D721Med (cell line): ENCODE measurements at regions not wholly inside any gene's neighbourhood (a gene's known extent, or its start where the extent isn't known, plus 50 kb on each side); places are given as distances from the start of the nearest gene placed in this dataset.

Source experiments
- DNase-seq: peaks from one replicate; pipeline ENCODE4 v3.0.0; 2011; ENCODE audit warnings: low spot score; ENCODE audit not compliant: insufficient read length
- FAIRE-seq: peaks from 2 replicates; lab custom pipeline; 2011; peaks lifted over from hg19 to GRCh38; lab: Jason Lieb, UNC
- TF ChIP-seq, protein P1 (sequence below): IDR thresholded peaks from 2 replicates; pipeline ENCODE4 v1.5.1; 2012; ENCODE audit warnings: mild to moderate bottlenecking, control low read depth; ENCODE audit not compliant: insufficient read depth; ENCODE audit errors: missing control alignments

DNA sequence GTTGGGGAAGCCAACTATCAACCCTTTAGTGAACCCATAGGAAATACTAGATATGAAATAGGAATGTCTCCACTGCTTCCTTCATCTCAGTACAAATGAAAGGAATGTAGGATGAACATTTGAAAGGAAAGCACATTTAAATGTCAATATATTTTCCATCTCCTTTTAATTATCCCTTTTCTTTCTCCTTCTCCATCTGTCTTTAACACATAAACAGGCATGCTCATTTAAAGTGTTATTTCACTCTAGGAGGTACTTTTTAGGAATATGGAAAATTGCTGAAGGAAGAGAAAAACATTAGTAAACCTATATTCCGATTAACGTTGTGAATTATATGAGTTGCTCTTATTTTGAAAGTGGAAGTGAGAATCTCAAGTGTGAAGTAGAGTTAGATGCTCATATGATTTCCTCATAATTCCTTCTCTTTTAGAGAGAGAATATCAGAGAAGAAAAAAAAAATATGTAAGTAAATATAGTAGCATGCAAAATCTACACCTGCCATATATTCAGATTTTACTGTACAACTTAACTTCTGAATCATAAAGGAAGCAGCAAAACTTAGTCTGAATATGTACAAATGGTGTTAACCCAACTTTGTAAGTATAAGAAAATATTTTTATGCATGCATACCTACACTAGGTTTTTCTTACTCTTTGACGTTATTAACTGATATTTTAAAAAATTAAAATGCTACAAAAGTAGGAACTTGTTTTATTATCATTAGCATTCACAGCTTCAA, 406.9 kb upstream of the B3GALT2 start:
- FAIRE-seq (peak; percentile 76), DNase-seq (no peak)
- TF ChIP-seq, protein P1, sequence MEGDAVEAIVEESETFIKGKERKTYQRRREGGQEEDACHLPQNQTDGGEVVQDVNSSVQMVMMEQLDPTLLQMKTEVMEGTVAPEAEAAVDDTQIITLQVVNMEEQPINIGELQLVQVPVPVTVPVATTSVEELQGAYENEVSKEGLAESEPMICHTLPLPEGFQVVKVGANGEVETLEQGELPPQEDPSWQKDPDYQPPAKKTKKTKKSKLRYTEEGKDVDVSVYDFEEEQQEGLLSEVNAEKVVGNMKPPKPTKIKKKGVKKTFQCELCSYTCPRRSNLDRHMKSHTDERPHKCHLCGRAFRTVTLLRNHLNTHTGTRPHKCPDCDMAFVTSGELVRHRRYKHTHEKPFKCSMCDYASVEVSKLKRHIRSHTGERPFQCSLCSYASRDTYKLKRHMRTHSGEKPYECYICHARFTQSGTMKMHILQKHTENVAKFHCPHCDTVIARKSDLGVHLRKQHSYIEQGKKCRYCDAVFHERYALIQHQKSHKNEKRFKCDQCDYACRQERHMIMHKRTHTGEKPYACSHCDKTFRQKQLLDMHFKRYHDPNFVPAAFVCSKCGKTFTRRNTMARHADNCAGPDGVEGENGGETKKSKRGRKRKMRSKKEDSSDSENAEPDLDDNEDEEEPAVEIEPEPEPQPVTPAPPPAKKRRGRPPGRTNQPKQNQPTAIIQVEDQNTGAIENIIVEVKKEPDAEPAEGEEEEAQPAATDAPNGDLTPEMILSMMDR = no peak

DNA sequence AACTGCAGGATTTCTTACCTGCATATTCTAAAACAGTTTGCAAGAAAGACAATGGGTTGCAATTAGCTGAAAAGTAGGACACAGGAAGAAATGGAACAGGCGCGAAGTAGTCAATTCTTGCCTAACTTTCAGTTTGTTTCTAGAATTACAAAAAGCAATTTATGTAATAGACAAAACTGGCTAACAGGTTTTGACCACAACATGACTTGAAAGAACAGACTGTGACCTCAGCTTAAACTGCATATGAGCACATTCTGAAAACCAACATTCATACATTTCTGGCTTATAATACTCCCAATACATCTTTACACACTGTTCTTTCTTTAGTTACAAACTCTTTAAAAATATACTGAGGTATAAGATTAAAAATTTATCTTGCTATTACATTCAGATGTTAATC, 405.9 kb upstream of the B3GALT2 start:
- TF ChIP-seq, protein P1 = no peak
- FAIRE-seq (peak; percentile 63), DNase-seq (no peak)

DNA sequence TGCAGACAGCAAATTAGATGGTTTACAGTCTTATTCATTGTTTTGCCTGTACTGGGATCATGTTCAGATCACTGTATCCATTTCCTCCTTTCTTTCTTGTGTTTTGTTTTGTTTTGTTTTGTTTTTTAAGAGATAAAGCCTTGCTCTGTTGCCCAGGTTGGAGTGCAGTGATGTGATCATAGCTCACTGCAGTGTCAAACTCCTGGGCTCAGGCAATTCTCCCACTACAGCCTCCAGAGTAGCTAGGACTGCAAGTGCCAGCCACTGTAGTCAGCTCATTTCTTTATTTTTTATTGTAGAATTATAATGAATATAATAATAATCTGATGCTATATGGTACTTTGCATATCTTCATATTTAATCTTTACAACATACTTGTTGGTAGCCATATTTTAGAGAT, 403.7 kb upstream of the B3GALT2 start:
- TF ChIP-seq, protein P1 = no peak
- DNase-seq (no peak), FAIRE-seq (no peak)

DNA sequence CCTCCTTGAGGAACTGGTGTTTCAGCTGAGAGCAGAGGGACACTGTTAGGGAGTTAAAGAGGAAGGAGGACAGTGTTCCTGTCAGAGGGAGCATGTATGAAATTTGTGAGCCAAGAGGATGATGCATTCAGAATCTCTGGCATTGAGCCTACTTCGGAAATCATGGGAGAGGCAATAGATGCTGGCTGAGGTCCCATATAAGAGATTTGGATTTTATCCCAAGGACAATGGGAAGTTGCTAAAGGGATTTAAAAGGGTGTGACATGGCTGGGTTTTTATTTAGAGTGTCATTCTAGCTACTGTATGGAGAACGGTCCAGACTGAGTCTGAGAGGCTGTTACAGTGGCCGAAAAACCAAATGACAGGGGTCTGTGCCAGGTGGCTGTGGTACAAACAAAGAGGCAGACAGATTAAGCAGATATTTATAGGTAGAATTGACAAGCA, 403.2 kb upstream of the B3GALT2 start:
- FAIRE-seq = no peak
- no peak for DNase-seq

DNA sequence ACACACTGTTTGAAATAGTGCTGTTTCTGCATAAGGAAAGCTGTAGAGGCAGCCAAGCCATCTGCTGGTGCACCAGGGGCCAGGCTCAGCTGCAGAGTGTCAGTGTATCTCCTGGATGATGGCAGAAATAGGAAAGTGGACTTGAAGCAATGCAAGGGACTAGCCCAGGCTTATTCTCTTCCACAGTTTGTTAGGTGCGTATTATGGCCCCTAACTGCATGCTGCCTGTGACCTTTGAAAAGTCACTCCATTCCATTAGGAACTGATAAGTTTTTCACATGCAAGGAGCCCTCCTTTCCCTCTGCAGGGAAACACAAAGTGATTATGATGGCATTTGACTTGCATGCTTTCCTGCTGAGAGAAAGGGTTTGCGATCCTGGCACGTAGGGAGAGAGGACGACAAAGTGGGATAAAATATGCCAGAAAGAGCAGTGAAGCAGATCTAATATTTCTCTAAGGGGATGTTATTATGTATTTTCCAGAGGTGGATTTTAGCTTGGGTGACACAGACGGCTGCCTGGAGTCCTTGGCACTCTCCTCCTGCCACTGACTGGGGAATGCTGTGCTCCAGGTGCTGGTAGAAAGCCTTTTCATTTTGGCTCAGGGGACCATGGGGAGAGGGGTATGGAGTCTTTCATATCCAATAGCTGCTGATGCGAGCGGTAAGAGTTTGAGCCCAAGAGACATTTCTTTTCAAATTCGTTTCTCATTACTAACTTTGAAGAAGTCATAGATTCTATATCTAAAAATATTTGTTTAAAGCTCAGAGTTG, 402.1 kb upstream of the B3GALT2 start:
- FAIRE-seq (no peak), DNase-seq (no peak)
- TF ChIP-seq, protein P1 = no peak

More for the DNA sequence above, 403.2 kb upstream of the B3GALT2 start:
- TF ChIP-seq, protein P1 = no peak

DNA sequence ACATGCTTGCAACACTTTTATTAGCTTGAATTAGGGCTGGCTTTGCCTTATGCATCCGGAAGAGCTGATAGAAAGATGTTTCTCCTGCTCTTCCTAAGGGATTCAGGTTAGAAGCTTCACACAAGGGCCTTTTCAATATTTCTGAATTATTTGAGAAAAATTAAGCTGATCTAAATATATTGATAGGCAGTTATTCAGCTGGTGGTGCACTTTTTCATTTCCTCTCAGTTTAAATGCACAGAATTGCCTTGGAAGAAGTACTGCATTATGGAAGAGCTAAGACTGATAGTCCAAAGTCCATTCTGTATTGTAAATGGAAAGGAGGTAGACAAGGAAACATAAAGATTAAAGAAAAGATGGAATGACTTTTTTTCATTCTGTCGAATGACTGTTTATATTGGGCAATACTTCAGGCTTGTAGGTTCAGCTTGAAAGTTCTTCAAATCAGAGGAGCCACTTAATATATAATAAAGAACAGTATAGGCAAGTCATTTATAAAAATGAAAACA, 398.4 kb upstream of the B3GALT2 start:
- no peak for FAIRE-seq
- TF ChIP-seq, protein P1 = no peak

More for the DNA sequence above, 398.4 kb upstream of the B3GALT2 start:
- DNase-seq = no peak
